Liver (tissue), 8 donors: ENCODE measurements at regions not wholly inside any gene's neighbourhood (a gene's known extent, or its start where the extent isn't known, plus 50 kb on each side); places are given as distances from the start of the nearest gene placed in this dataset.
"Not testable (repeated sequence)": the region's sequence is repeated elsewhere in the genome, so short reads cannot be mapped to it uniquely, and the experiment has no call there.

Experiments used
- DNase-seq: peaks from one replicate; pipeline ENCODE4 v3.0.0-alpha.2; 2017; ENCODE audit warnings: low spot score
- H3K27ac ChIP-seq, 2 donors: one replicate each; pipeline ENCODE4 v1.7.0; 2013; ENCODE audit warnings: inconsistent platforms in 2 of 2, low read length in 2 of 2, control low read depth in 1 of 2, low read depth in 1 of 2, mild to moderate bottlenecking in 1 of 2
- H3K27me3 ChIP-seq, 4 donors: one replicate each; pipeline versions ENCODE4 v1.6.1 to v1.7.0; 2013; ENCODE audit warnings: low read length in 3 of 4, inconsistent platforms in 1 of 4, mild to moderate bottlenecking in 1 of 4, moderate library complexity in 1 of 4; ENCODE audit not compliant: control insufficient read depth in 4 of 4, insufficient read depth in 4 of 4
- H3K36me3 ChIP-seq, 4 donors: one replicate each; pipeline versions ENCODE4 v1.6.1 to v1.7.0; 2013; ENCODE audit warnings: low read length in 3 of 4, mild to moderate bottlenecking in 3 of 4, low read depth in 1 of 4, moderate library complexity in 1 of 4; ENCODE audit not compliant: control insufficient read depth in 4 of 4, insufficient read depth in 3 of 4
- H3K4me1 ChIP-seq, 4 donors: one replicate each; pipeline versions ENCODE4 v1.6.1 to v1.7.0; 2013; ENCODE audit warnings: low read length in 3 of 4, mild to moderate bottlenecking in 3 of 4, moderate library complexity in 1 of 4; ENCODE audit not compliant: control insufficient read depth in 4 of 4, insufficient read depth in 4 of 4
- H3K4me3 ChIP-seq, 3 donors: one replicate each; pipeline versions ENCODE4 v1.6.1 to v1.7.0; 2013; ENCODE audit warnings: low read length in 3 of 3, control low read depth in 1 of 3, low read depth in 1 of 3, mild to moderate bottlenecking in 1 of 3
- H3K9ac ChIP-seq, 2 donors: one replicate each; pipeline ENCODE4 v1.7.0; 2013; ENCODE audit warnings: low read length in 2 of 2, mild to moderate bottlenecking in 2 of 2, moderate library complexity in 2 of 2, control low read depth in 1 of 2, low read depth in 1 of 2
- H3K9me3 ChIP-seq, 4 donors: one replicate each; pipeline versions ENCODE4 v1.6.1 to v1.7.0; 2013; ENCODE audit warnings: low read length in 3 of 4; ENCODE audit not compliant: control insufficient read depth in 4 of 4
- HNF4G ChIP-seq: IDR thresholded peaks from 2 replicates; pipeline ENCODE4 v1.6.1; 2016; ENCODE audit warnings: antibody characterized with exemption
- JUND ChIP-seq, 2 donors: IDR thresholded peaks; 2 replicates each; pipeline ENCODE4 v1.6.1; 2016; ENCODE audit warnings: antibody characterized with exemption in 2 of 2
- WGBS: extraction: QIAGEN DNeasy Blood & Tissue Kit; methylation state at CpG from one replicate; pipeline ENCODE4 v1.1.7; 2013; 5-methylcytosine and 5-hydroxymethylcytosine counted together
- TF ChIP-seq, protein P1 (sequence below): IDR thresholded peaks from 2 replicates; pipeline ENCODE4 v1.6.1; 2016; ENCODE audit warnings: antibody characterized with exemption, mild to moderate bottlenecking
- TF ChIP-seq, protein P2 (sequence below): IDR thresholded peaks from 2 replicates; pipeline ENCODE4 v1.6.1; 2016; ENCODE audit warnings: antibody characterized with exemption
- TF ChIP-seq, protein P3 (sequence below): IDR thresholded peaks from 2 replicates; pipeline ENCODE4 v1.6.1; 2016; ENCODE audit warnings: antibody characterized with exemption
- TF ChIP-seq, protein P4 (sequence below): fragments of 150-350 bp; IDR thresholded peaks from 2 replicates; pipeline ENCODE4 v1.5.1; 2017; ENCODE audit warnings: improper control_type of control experiment, low read depth, low read length; ENCODE audit not compliant: missing input control
- donor health status: healthy.
- donor health status: healthy.
- donor health status: healthy.
- donor health status: healthy.
- donor health status: healthy.

DNA sequence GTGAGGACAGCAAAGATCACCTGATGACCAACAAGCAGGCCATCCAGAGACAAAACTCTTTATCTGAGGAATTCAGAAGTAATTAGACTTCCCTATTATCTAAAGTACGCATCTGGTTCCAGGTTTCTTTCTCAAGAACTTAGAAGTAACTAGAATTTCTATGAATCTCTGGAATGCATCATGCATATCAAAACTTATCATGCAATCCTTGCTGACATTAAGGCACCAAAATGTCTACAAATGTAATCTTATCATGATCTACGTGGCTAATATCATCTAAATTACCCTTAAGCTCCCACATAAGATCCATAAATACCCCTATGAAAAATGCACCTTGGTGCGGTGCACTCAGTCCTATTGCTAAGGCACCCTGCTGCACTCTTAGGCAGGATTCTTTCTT is 488.1 kb upstream of the TLE4 start:
- Histone ChIP-seq H3K27me3 (no peaks in the 10 kb centered on the region), H3K27ac (no peak overlapping the region), H3K4me3 (no peak overlapping the region), H3K4me1 (no peaks in the 10 kb centered on the region), H3K36me3 (no peaks in the 10 kb centered on the region), H3K9me3 (no peaks in the 10 kb centered on the region), H3K9ac (no peak overlapping the region)
- 73% methylated on average over 3 of the region's 3 CpGs for WGBS
- DNase-seq, result no peak
- TF ChIP-seq JUND (IDR thresholded peaks at IDR 0.05), result no peak
- TF ChIP-seq, protein P1, sequence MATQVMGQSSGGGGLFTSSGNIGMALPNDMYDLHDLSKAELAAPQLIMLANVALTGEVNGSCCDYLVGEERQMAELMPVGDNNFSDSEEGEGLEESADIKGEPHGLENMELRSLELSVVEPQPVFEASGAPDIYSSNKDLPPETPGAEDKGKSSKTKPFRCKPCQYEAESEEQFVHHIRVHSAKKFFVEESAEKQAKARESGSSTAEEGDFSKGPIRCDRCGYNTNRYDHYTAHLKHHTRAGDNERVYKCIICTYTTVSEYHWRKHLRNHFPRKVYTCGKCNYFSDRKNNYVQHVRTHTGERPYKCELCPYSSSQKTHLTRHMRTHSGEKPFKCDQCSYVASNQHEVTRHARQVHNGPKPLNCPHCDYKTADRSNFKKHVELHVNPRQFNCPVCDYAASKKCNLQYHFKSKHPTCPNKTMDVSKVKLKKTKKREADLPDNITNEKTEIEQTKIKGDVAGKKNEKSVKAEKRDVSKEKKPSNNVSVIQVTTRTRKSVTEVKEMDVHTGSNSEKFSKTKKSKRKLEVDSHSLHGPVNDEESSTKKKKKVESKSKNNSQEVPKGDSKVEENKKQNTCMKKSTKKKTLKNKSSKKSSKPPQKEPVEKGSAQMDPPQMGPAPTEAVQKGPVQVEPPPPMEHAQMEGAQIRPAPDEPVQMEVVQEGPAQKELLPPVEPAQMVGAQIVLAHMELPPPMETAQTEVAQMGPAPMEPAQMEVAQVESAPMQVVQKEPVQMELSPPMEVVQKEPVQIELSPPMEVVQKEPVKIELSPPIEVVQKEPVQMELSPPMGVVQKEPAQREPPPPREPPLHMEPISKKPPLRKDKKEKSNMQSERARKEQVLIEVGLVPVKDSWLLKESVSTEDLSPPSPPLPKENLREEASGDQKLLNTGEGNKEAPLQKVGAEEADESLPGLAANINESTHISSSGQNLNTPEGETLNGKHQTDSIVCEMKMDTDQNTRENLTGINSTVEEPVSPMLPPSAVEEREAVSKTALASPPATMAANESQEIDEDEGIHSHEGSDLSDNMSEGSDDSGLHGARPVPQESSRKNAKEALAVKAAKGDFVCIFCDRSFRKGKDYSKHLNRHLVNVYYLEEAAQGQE, result no peak
- TF ChIP-seq, protein P2, sequence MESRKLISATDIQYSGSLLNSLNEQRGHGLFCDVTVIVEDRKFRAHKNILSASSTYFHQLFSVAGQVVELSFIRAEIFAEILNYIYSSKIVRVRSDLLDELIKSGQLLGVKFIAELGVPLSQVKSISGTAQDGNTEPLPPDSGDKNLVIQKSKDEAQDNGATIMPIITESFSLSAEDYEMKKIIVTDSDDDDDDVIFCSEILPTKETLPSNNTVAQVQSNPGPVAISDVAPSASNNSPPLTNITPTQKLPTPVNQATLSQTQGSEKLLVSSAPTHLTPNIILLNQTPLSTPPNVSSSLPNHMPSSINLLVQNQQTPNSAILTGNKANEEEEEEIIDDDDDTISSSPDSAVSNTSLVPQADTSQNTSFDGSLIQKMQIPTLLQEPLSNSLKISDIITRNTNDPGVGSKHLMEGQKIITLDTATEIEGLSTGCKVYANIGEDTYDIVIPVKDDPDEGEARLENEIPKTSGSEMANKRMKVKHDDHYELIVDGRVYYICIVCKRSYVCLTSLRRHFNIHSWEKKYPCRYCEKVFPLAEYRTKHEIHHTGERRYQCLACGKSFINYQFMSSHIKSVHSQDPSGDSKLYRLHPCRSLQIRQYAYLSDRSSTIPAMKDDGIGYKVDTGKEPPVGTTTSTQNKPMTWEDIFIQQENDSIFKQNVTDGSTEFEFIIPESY, result no peak
- TF ChIP-seq, protein P3, sequence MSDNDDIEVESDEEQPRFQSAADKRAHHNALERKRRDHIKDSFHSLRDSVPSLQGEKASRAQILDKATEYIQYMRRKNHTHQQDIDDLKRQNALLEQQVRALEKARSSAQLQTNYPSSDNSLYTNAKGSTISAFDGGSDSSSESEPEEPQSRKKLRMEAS, result no peak

DNA sequence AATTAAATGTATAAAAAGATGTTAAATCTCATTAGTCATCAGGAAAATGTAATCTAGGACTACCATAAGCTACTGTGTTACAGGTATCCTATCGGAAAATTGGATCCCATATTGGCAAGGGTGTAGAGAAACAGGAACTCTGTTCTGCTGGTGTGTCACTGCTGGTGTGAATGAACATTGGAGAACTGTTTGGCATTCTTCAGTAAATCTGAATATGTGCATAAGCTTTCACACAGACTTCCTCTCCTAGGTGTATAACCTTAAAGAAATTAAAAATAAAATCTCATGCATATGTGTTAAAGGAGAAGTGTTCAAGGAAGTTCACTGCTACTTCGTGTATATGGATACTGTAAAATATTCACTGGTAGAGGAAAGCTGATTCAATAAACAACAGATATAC is 484.6 kb upstream of the TLE4 start:
- 83% methylated on average over 2 of the region's 2 CpGs for WGBS
- Histone ChIP-seq H3K4me1 (no peaks in the 10 kb centered on the region), H3K36me3 (no peaks in the 10 kb centered on the region), H3K27ac (no peak overlapping the region), H3K27me3 (no peaks in the 10 kb centered on the region), H3K9ac (no peak overlapping the region), H3K9me3 (no peaks in the 10 kb centered on the region), H3K4me3 (no peak overlapping the region)
- TF ChIP-seq HNF4G, result no peak
- DNase-seq, result no peak

DNA sequence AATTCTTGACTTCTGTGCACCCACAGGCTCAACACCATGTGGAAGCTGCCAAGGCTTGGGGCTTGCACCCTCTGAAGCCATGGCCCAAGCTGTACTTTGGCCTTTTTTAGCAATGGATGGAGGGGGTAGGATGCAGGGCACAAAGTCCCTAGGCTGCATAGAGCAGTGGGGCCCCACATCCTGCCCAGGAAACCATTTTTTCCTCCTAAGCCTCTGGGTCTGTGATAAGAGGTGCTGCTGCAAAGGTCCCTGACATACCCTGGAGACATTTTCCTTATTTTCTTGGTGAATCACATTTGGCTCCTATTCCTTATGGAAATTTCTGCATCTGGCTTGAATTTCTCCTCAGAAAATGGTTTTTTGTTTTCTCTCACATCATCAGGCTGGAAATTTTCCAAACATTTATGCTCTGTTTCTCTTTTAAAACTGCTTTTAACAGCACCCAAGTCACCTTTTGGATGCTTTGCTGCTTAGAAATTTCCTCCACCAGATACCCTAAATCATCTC is 482.7 kb upstream of the TLE4 start:
- H3K36me3 ChIP-seq, result no peaks in the 10 kb centered on the region
- H3K9ac ChIP-seq, result no peak overlapping the region
- no peaks in the 10 kb centered on the region for H3K27me3 ChIP-seq
- no peak overlapping the region for H3K27ac ChIP-seq
- H3K9me3 ChIP-seq, result no peaks in the 10 kb centered on the region
- DNase-seq, result no peak
- no peak for TF ChIP-seq JUND (IDR thresholded peaks at IDR 0.05)
- TF ChIP-seq, protein P4, sequence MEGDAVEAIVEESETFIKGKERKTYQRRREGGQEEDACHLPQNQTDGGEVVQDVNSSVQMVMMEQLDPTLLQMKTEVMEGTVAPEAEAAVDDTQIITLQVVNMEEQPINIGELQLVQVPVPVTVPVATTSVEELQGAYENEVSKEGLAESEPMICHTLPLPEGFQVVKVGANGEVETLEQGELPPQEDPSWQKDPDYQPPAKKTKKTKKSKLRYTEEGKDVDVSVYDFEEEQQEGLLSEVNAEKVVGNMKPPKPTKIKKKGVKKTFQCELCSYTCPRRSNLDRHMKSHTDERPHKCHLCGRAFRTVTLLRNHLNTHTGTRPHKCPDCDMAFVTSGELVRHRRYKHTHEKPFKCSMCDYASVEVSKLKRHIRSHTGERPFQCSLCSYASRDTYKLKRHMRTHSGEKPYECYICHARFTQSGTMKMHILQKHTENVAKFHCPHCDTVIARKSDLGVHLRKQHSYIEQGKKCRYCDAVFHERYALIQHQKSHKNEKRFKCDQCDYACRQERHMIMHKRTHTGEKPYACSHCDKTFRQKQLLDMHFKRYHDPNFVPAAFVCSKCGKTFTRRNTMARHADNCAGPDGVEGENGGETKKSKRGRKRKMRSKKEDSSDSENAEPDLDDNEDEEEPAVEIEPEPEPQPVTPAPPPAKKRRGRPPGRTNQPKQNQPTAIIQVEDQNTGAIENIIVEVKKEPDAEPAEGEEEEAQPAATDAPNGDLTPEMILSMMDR, result no peak
- H3K4me3 ChIP-seq, result no peak overlapping the region
- H3K4me1 ChIP-seq, result no peaks in the 10 kb centered on the region

DNA sequence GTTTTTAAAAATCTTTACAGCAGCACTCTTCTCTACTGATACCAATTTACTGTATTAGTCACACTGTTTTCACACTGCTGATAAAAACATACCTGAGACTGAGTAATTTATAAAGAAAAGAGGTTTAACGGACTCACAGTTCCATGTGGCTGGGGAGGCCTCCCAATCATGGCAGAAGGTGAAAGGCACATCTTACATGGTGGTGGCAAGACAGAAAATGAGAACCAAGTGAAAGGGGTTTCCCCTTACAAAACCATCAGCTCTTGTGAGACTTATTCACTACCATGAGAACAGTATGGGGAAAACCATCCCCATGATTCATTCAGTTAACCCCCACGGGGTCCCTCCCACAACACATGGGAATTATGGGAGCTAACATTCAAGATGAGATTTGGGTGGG is 481.9 kb upstream of the TLE4 start:
- not testable (repeated sequence) for H3K4me1 ChIP-seq, H3K9me3 ChIP-seq, H3K36me3 ChIP-seq, H3K27me3 ChIP-seq, H3K27ac ChIP-seq, H3K9ac ChIP-seq, DNase-seq, H3K4me3 ChIP-seq
- WGBS, result 43% methylated on average over 2 of the region's 2 CpGs

DNA sequence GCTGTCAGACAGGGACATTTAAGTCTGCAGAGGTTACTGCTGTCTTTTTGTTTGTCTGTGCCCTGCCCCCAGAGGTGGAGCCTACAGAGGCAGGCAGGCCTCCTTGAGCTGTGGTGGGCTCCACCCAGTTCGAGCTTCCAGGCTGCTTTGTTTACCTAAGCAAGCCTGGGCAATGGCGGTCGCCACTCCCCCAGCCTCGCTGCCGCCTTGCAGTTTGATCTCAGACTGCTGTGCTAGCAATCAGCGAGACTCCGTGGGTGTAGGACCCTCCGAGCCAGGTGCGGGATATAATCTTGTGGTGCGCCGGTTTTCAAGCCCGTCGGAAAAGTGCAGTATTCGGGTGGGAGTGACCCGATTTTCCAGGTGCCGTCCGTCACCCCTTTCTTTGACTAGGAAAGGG is 468.5 kb upstream of the TLE4 start:
- not testable (repeated sequence) for H3K27ac ChIP-seq, H3K9ac ChIP-seq, H3K27me3 ChIP-seq, DNase-seq, H3K9me3 ChIP-seq, H3K4me1 ChIP-seq, H3K4me3 ChIP-seq, H3K36me3 ChIP-seq
- WGBS, result 89% methylated on average over 17 of the region's 17 CpGs
